NB4 (cell line): ENCODE measurements at regions not wholly inside any gene's neighbourhood (a gene's known extent, or its start where the extent isn't known, plus 50 kb on each side); places are given as distances from the start of the nearest gene placed in this dataset.
"Not testable (repeated sequence)": the region's sequence is repeated elsewhere in the genome, so short reads cannot be mapped to it uniquely, and the experiment has no call there.

ENCODE experiments used
- DNase-seq: peaks from one replicate; pipeline ENCODE4 v3.0.0; 2010; ENCODE audit warnings: low read depth
- H3K4me3 ChIP-seq: one replicate; pipeline ENCODE4 v1.5.1; 2011; ENCODE audit warnings: mild to moderate bottlenecking, low read depth, low read length, moderate library complexity
- CTCF ChIP-seq: IDR thresholded peaks from one replicate; pipeline ENCODE4 v1.5.1; 2012; ENCODE audit warnings: low read depth, low read length
- MAX ChIP-seq: IDR thresholded peaks from 2 replicates; pipeline ENCODE4 v1.6.1; 2011; ENCODE audit warnings: low read depth, low read length
- MYC ChIP-seq: IDR thresholded peaks from 2 replicates; pipeline ENCODE4 v1.6.1; 2011; ENCODE audit warnings: low read depth, low read length
- POLR2A ChIP-seq: IDR thresholded peaks from 2 replicates; pipeline ENCODE4 v1.6.1; 2011; ENCODE audit warnings: mild to moderate bottlenecking; ENCODE audit not compliant: insufficient read length; ENCODE audit errors: extremely low read depth

- TF ChIP-seq MYC = no peak
- TF ChIP-seq POLR2A = no peak
- no peak for TF ChIP-seq CTCF
- no peak for TF ChIP-seq MAX
- DNase-seq = no peak
These were observed 93.3 kb upstream of the SLC7A14 start for GRCh38 chr3:170679190-170679589.

GRCh38 chr3:170670504-170670903, 84.6 kb upstream of the SLC7A14 start:
- H3K4me3 ChIP-seq = no peak overlapping the region
- no peak for DNase-seq
- TF ChIP-seq MAX = no peak
- no peak for TF ChIP-seq CTCF
- no peak for TF ChIP-seq MYC
- TF ChIP-seq POLR2A = no peak

More at GRCh38 chr3:170679190-170679589, 93.3 kb upstream of the SLC7A14 start:
- no peak overlapping the region for H3K4me3 ChIP-seq

GRCh38 chr3:170662986-170663385, 77.1 kb upstream of the SLC7A14 start:
- DNase-seq = not testable (repeated sequence)

GRCh38 chr3:170660139-170660538, 74.3 kb upstream of the SLC7A14 start:
- no peak overlapping the region for H3K4me3 ChIP-seq
- TF ChIP-seq MAX (no peak), MYC (no peak), POLR2A (no peak), CTCF (no peak)
- DNase-seq = no peak

More at GRCh38 chr3:170662986-170663385, 77.1 kb upstream of the SLC7A14 start:
- H3K4me3 ChIP-seq = not testable (repeated sequence)

DNA sequence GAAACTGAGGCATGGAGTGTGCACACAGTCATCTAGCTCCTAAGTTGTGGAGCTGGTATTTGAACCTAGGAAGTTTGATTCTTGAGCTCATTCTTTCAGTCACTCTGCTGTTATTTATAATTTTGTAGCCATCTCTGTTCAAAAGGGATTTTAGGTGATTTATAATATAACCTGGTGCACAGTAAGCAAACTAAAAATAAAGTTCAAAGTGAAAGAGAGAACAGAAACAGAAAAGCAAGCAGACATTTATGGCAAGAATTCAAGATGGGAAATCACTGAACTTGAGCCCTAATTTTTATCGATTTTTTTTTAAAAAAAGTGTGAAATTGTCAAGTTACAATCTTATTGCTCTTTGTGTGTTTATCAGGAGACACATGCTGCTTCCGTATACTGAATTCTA, 71.4 kb upstream of the SLC7A14 start:
- no peak overlapping the region for H3K4me3 ChIP-seq
- no peak for DNase-seq
- no peak for TF ChIP-seq MYC
- no peak for TF ChIP-seq MAX
- no peak for TF ChIP-seq CTCF
- no peak for TF ChIP-seq POLR2A

DNA sequence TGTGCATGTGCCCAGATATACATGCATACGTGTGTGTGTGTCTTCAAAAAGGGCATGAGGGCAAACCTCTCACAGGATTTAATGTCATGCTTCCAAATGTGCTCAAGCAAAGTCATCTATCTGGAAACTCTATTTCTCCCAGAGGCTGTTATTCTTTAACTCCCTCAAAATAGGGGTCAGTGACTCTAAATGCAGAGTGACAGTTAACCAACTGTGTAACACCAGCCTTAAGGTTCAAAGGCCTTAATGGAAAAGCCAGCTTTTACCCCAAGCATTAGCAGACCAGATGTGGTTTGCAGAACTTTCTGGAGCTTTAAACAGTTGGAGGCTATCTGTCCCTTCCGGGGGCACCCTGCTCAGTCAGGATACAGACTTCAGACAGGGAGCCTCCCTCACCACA, 70.4 kb upstream of the SLC7A14 start:
- no peak overlapping the region for H3K4me3 ChIP-seq
- no peak for DNase-seq
- TF ChIP-seq MYC (no peak), POLR2A (no peak), MAX (no peak)

- TF ChIP-seq MAX (no peak), MYC (no peak), CTCF (no peak), POLR2A (no peak)
- no peak for DNase-seq
- no peak overlapping the region for H3K4me3 ChIP-seq
These were observed 67.9 kb upstream of the SLC7A14 start for GRCh38 chr3:170653801-170654200.
